Neuronal stem cell (in vitro differentiated cells): ENCODE measurements at regions not wholly inside any gene's neighbourhood (a gene's known extent, or its start where the extent isn't known, plus 50 kb on each side); places are given as distances from the start of the nearest gene placed in this dataset.
A peak's percentile ranks its signal among the peaks of the same experiment; 100 is the strongest.

Source experiments
- DNase-seq: peaks from one replicate; pipeline ENCODE4 v3.0.0-alpha.2; 2013; ENCODE audit warnings: low spot score
- H2AFZ ChIP-seq: one replicate; pipeline ENCODE4 v1.6.1; 2013; ENCODE audit warnings: mild to moderate bottlenecking, low read length, inconsistent platforms
- H2AK5ac ChIP-seq: 2 replicates; pipeline ENCODE4 v1.6.1; 2013; ENCODE audit warnings: low read depth, mild to moderate bottlenecking, inconsistent platforms, low read length, moderate library complexity, mixed read lengths
- H2BK120ac ChIP-seq: 2 replicates; pipeline ENCODE4 v1.6.1; 2013; ENCODE audit warnings: low read depth, mild to moderate bottlenecking, inconsistent platforms, low read length, moderate library complexity, mixed read lengths
- H2BK12ac ChIP-seq: one replicate; pipeline ENCODE4 v1.6.1; 2013; ENCODE audit warnings: low read length, inconsistent platforms
- H2BK15ac ChIP-seq: 2 replicates; pipeline ENCODE4 v1.6.1; 2013; ENCODE audit warnings: mild to moderate bottlenecking, low read length, inconsistent platforms, mixed read lengths
- H2BK5ac ChIP-seq: one replicate; pipeline ENCODE4 v1.6.1; 2013; ENCODE audit warnings: inconsistent platforms, mild to moderate bottlenecking, low read length, moderate library complexity
- H3K14ac ChIP-seq: one replicate; pipeline ENCODE4 v1.6.1; 2013; ENCODE audit warnings: low read length, inconsistent platforms
- H3K18ac ChIP-seq: 2 replicates; pipeline ENCODE4 v1.6.1; 2013; ENCODE audit warnings: low read length, inconsistent platforms
- H3K23ac ChIP-seq: 2 replicates; pipeline ENCODE4 v1.6.1; 2013; ENCODE audit warnings: low read depth, mild to moderate bottlenecking, mixed read lengths, low read length, inconsistent platforms; ENCODE audit not compliant: poor library complexity
- H3K27ac ChIP-seq: replicated peaks from 3 replicates; pipeline ENCODE4 v1.5.1; 2013; ENCODE audit warnings: low read length, inconsistent platforms
- H3K27me3 ChIP-seq, 3 experiments: 2 replicates each; pipeline ENCODE4 v1.6.1; 2013; ENCODE audit warnings: low read length in 3 of 3, mild to moderate bottlenecking in 2 of 3, inconsistent platforms in 1 of 3, low read depth in 1 of 3, mixed read lengths in 1 of 3, moderate library complexity in 1 of 3; ENCODE audit not compliant: control insufficient read depth in 3 of 3, insufficient read depth in 3 of 3
- H3K36me3 ChIP-seq, 2 donors: replicated peaks in 1 of 2; 2 replicates each; pipeline ENCODE4 v1.6.1; 2013; ENCODE audit warnings: low read length in 2 of 2; ENCODE audit not compliant: control insufficient read depth in 2 of 2, insufficient read depth in 2 of 2
- H3K4ac ChIP-seq: 2 replicates; pipeline ENCODE4 v1.6.1; 2013; ENCODE audit warnings: inconsistent platforms, mild to moderate bottlenecking, low read length, moderate library complexity
- H3K4me1 ChIP-seq, 2 donors: 1 replicate in 1 of 2; 2 replicates in 1 of 2; pipeline ENCODE4 v1.6.1; 2013; ENCODE audit warnings: low read length in 2 of 2, low read depth in 1 of 2; ENCODE audit not compliant: control insufficient read depth in 2 of 2, insufficient read depth in 1 of 2
- H3K4me2 ChIP-seq: one replicate; pipeline ENCODE4 v1.6.1; 2013; ENCODE audit warnings: mild to moderate bottlenecking, low read length, inconsistent platforms; ENCODE audit not compliant: insufficient read depth, poor library complexity, severe bottlenecking
- H3K4me3 ChIP-seq, 2 donors: 2 replicates each; pipeline ENCODE4 v1.5.1; 2013; ENCODE audit warnings: low read length in 2 of 2, mild to moderate bottlenecking in 2 of 2, inconsistent platforms in 1 of 2, moderate library complexity in 1 of 2
- H3K79me1 ChIP-seq: one replicate; pipeline ENCODE4 v1.6.1; 2013; ENCODE audit warnings: low read depth, mild to moderate bottlenecking, inconsistent platforms, low read length, moderate library complexity
- H3K9ac ChIP-seq: one replicate; pipeline ENCODE4 v1.6.1; 2013; ENCODE audit warnings: mild to moderate bottlenecking, low read depth, low read length, inconsistent platforms; ENCODE audit not compliant: poor library complexity
- H3K9me3 ChIP-seq, 2 donors: replicated peaks in 1 of 2; 2 replicates each; pipeline versions ENCODE3 to v1.6.1; 2013; ENCODE audit warnings: low read length in 2 of 2, mild to moderate bottlenecking in 2 of 2, inconsistent platforms in 1 of 2, low read depth in 1 of 2, mixed read lengths in 1 of 2, moderate library complexity in 1 of 2; ENCODE audit not compliant: control insufficient read depth in 2 of 2, insufficient read depth in 1 of 2
- H4K8ac ChIP-seq: one replicate; pipeline ENCODE4 v1.6.1; 2013; ENCODE audit warnings: low read depth, mild to moderate bottlenecking, inconsistent platforms, low read length, moderate library complexity
- H4K91ac ChIP-seq: one replicate; pipeline ENCODE4 v1.6.1; 2013; ENCODE audit warnings: low read length, low read depth, mild to moderate bottlenecking, inconsistent platforms; ENCODE audit not compliant: poor library complexity
- WGBS, 2 donors: extraction: QIAGEN DNeasy Blood & Tissue Kit; methylation state at CpG; one replicate each; pipeline ENCODE4 v1.1.7; 2013; ENCODE audit warnings: missing lambda C conversion rate in 2 of 2, mixed read lengths in 1 of 2; ENCODE audit not compliant: insufficient read length in 2 of 2, insufficient replicate concordance in 1 of 2; ENCODE audit errors: extremely low coverage in 2 of 2; 5-methylcytosine and 5-hydroxymethylcytosine counted together

DNA sequence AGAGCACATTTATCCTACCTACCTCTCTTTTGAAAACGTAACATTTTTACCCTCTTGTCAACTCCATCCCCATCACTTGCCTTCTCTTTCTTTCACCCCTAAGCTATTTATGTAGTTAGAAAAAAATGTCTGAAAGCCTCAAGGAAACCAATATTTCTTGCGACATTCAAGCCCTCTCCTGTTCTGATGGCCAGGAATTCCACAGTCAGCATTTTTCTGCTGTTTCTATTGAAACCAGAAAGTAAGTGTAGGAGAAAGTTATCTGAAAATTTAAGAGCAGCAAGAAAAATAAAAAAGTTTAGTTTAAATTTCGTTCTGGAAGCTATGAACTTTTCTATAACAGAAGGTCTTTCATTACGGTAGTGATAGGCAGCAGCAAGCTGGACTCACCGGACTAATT is 247.6 kb upstream of the PBX1 start:
- Histone ChIP-seq H3K79me1 (no peaks in the 10 kb centered on the region), H3K14ac (no peak overlapping the region), H3K36me3 (no peaks in the 10 kb centered on the region), H3K18ac (no peak overlapping the region), H3K27ac (no peak overlapping the region), H3K4me1 (no peaks in the 10 kb centered on the region), H3K4me2 (no peak overlapping the region), H3K9me3 (no peaks in the 10 kb centered on the region), H2BK120ac (no peak overlapping the region), H4K91ac (no peak overlapping the region), H2BK12ac (no peak overlapping the region), H4K8ac (no peak overlapping the region), H2AK5ac (no peak overlapping the region), H3K9ac (no peak overlapping the region), H2AFZ (no peak overlapping the region), H2BK15ac (no peak overlapping the region), H3K27me3 (no peaks in the 10 kb centered on the region), H3K4me3 (no peak overlapping the region), H2BK5ac (no peak overlapping the region), H3K4ac (no peak overlapping the region), H3K23ac (no peak overlapping the region)
- WGBS, 2 donors: no CpG with 5 or more reads among the region's 5 CpGs
- no peak for DNase-seq

DNA sequence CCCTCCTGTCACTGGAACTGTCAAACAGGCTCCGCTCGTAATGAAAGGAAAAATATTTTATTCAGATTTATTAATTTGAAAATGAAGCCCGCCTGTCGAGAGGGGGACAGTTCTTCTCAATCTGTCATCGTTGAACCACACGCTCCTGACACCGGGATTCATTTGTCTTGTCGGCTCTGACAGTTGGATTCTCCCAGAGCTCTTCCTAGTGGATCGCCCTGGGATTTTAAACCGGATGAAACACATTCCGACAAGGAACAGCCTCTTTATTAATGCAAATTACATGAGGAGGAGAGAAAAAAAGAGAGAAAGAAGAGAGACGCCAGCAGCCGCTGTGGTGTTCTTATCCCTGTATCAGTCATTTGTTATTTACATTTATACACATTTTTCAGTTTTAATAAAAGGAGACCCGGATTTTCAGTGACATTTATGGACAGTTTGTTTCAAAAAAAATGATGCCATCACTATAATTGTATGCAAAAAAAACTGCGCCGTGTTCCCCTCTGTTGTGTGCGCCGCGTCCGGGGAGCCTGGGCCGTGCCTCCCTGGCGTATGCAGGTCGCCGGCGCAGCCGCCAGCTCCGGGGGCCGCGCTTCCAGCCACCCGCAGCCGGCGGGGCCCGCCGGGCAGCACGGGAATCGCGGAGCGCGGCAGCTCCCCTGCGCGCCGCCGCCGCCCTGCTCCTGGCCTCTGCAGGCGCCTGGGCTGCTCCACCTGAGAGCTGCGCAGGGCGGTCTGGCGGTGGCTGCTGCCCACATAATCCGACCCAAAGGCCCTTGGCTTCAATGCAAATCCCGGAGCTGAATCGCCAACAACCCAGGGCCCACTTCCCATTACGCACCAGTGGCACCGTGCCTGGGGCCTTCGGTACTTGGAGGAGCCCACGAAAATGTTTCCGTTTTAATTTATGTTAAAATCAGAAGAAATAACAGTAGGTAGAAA is 237.9 kb upstream of the PBX1 start:
- H3K4me1 ChIP-seq: peaks cover 0 to 5% of the 10 kb centered on the region in 2 donors
- peak overlapping the region; percentile 57 for H3K4me2 ChIP-seq
- no peak overlapping the region for H2BK15ac ChIP-seq
- H3K27ac ChIP-seq: no peak overlapping the region
- H3K9me3 ChIP-seq: no peaks in the 10 kb centered on the region
- H4K8ac ChIP-seq: no peak overlapping the region
- H3K18ac ChIP-seq: peak overlapping the region; percentile 80
- no peak overlapping the region for H3K23ac ChIP-seq
- no peak overlapping the region for H2BK12ac ChIP-seq
- DNase-seq: peak; percentile 47
- H3K9ac ChIP-seq: no peak overlapping the region
- peak overlapping the region; percentile 83 for H2AFZ ChIP-seq
- no peak overlapping the region for H2AK5ac ChIP-seq
- H3K36me3 ChIP-seq: no peaks in the 10 kb centered on the region
- no peak overlapping the region for H2BK120ac ChIP-seq
- H3K4me3 ChIP-seq: peak overlapping the region; percentile 15 to 76
- no peaks in the 10 kb centered on the region for H3K79me1 ChIP-seq
- H3K27me3 ChIP-seq: peaks cover 0 to 61% (median 0%) of the 10 kb centered on the region in 3 experiments
- no peak overlapping the region for H3K14ac ChIP-seq
- H3K4ac ChIP-seq: no peak overlapping the region
- no CpG with 5 or more reads among the region's 56 CpGs for WGBS, 2 donors
- no peak overlapping the region for H2BK5ac ChIP-seq
- H4K91ac ChIP-seq: no peak overlapping the region

DNA sequence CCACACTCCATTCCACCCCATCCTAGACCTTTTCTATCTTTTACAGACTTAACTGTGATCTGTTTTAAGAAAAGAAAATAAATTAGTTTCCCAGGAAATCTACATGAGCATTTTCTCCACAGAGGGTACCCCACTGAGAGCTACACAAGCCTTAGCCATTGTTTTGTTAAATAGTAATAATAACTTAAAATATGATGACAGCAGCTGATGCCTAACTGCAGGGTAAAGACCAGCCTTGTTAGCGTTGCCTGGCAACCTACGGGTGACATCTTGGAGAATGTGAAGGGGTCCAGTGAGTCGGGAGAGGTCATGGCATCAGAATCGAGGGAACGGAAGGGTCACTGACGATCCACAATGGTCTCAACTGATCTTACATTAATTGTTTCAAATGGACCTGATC is 233.2 kb upstream of the PBX1 start:
- Histone ChIP-seq H3K18ac (no peak overlapping the region), H3K27ac (no peak overlapping the region), H2BK120ac (no peak overlapping the region), H3K4me2 (no peak overlapping the region), H2BK12ac (no peak overlapping the region), H2AK5ac (no peak overlapping the region), H3K9ac (no peak overlapping the region), H2AFZ (no peak overlapping the region), H3K79me1 (no peaks in the 10 kb centered on the region), H3K23ac (no peak overlapping the region), H3K14ac (no peak overlapping the region), H3K4me1 (peaks cover 0 to 5% of the 10 kb centered on the region in 2 donors), H2BK15ac (no peak overlapping the region), H4K8ac (no peak overlapping the region), H3K4ac (no peak overlapping the region), H3K4me3 (no peak overlapping the region), H3K36me3 (no peaks in the 10 kb centered on the region), H2BK5ac (no peak overlapping the region), H3K9me3 (peaks cover 2 to 8% of the 10 kb centered on the region in 2 donors), H3K27me3 (peaks cover 0 to 62% (median 0%) of the 10 kb centered on the region in 3 experiments), H4K91ac (no peak overlapping the region)
- WGBS, 2 donors: no CpG with 5 or more reads among the region's 6 CpGs
- DNase-seq: no peak

DNA sequence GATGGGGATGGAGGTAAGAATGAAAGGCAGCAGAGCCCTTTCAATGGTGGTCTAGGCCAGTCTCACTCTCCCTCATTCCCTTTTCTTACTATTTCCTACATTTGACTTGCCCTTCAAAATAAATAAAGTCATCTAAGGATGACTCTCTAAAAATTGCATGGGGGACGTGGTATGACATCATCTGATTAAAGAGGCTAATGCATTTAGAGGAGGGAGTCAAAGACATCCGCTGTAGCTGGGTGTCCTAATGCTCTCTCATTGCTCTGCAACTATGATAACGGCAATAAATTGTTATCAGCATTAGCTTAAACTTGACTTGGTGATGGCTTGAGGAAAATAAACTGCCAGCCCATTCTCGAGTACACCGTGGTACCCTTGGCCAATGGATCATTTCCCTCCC is 225.6 kb upstream of the PBX1 start:
- Histone ChIP-seq H3K36me3 (no peaks in the 10 kb centered on the region), H3K27ac (no peak overlapping the region), H3K14ac (no peak overlapping the region), H2AK5ac (no peak overlapping the region), H2BK12ac (no peak overlapping the region), H3K4ac (no peak overlapping the region), H3K23ac (no peak overlapping the region), H3K79me1 (no peaks in the 10 kb centered on the region), H3K9ac (no peak overlapping the region), H3K9me3 (no peaks in the 10 kb centered on the region), H2BK120ac (no peak overlapping the region), H3K4me3 (no peak overlapping the region), H2BK5ac (no peak overlapping the region), H3K27me3 (peaks cover 0 to 40% (median 0%) of the 10 kb centered on the region in 3 experiments), H4K8ac (no peak overlapping the region), H4K91ac (no peak overlapping the region), H2AFZ (no peak overlapping the region), H2BK15ac (no peak overlapping the region), H3K4me2 (no peak overlapping the region), H3K4me1 (peaks cover 0 to 1% of the 10 kb centered on the region in 2 donors), H3K18ac (no peak overlapping the region)
- no CpG with 5 or more reads among the region's 5 CpGs for WGBS, 2 donors
- DNase-seq: no peak
